ENCODE measurements at regions not wholly inside any gene's neighbourhood (a gene's known extent, or its start where the extent isn't known, plus 50 kb on each side); places are given as distances from the start of the nearest gene placed in this dataset.
"Not testable (repeated sequence)": the region's sequence is repeated elsewhere in the genome, so short reads cannot be mapped to it uniquely, and the experiment has no call there.

DNA sequence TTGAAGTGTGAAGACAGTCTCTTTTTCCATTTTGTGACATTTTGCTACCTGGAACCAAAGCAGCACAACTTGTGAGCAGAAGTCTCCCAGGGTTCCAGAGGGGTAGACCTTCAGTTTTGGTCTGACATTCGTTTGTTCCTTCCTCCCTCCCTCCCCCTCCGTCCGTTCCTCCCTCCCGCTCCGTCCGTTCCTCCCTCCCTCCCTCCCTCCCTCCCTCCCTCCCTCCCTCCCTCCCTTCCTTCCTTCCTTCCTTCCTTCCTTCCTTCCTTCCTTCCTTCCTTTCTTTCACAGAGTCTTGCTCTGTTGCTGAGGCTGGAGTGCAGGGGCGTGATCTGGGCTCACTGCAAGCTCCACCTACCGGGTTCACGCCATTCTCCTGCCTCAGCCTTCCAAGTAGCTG, 131.2 kb upstream of the MALRD1 start:
- H3K9me3 Mint-ChIP-seq; H3K36me3 Mint-ChIP-seq (ENCODE audit: low read depth); DNase-seq; H3K27ac Mint-ChIP-seq; H3K27me3 Mint-ChIP-seq; H3K4me1 Mint-ChIP-seq; H3K4me3 Mint-ChIP-seq; CTCF ChIA-PET: not testable (repeated sequence)
- POLR2A ChIA-PET: interaction anchor here (0.7 kb wide), 1 partner anchor 891 kb away, joined by 4 read pairs; no protein-coding TSS in a partner anchor

DNA sequence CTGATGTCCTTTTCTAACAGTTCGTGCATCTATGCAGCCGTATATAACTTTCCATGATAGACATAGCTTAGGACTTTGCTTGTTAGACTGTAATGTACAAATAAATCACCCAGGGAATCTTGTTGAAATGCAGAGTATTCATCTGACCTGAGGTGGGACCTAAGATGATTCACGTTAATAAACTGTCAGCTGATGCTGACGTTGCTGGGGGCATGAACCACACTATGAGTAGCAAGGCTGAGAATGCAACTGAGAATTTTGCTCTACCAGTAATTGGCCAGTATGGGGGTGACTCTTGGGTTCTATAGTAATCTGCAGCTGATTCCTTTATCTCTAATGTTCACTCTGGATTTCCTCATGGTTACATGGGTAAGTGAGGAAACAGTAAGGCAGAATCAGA, 130.1 kb upstream of the MALRD1 start:
- no peaks in the 10 kb centered on the region for H3K36me3 Mint-ChIP-seq (ENCODE audit: low read depth)
- no peak for DNase-seq
- POLR2A ChIA-PET: no interaction called here
- no peaks in the 10 kb centered on the region for H3K27me3 Mint-ChIP-seq
- no peak overlapping the region for H3K27ac Mint-ChIP-seq
- H3K4me1 Mint-ChIP-seq: no peaks in the 10 kb centered on the region
- no peak overlapping the region for H3K4me3 Mint-ChIP-seq
- CTCF ChIA-PET: no interaction called here
- peaks cover 4% of the 10 kb centered on the region for H3K9me3 Mint-ChIP-seq

DNA sequence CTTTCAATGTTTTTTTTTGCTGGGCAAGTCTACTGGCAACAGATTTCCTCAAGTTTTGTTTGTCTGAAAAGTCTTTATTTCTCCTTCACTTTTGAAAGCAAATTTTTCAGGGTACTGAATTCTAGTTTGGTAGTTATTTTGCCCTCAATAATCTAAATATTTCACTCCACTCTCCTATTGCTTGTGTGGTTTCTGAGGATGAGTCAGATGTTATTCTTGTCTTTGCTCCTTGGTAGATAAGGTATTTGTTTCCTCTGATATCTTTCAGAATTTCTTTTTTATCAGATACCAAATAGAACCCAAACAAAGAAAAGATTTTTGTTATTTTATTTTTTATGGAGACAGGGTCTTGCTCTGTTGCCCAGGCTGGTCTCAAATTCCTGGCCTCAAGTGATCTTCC, 99.2 kb upstream of the MALRD1 start:
- no peaks in the 10 kb centered on the region for H3K27me3 Mint-ChIP-seq
- H3K27ac Mint-ChIP-seq: no peak overlapping the region
- H3K9me3 Mint-ChIP-seq: peaks cover 4% of the 10 kb centered on the region
- H3K4me1 Mint-ChIP-seq: no peaks in the 10 kb centered on the region
- no peak overlapping the region for H3K4me3 Mint-ChIP-seq
- DNase-seq: no peak
- no peaks in the 10 kb centered on the region for H3K36me3 Mint-ChIP-seq (ENCODE audit: low read depth)
- POLR2A ChIA-PET: no interaction called here
- CTCF ChIA-PET: no interaction called here

DNA sequence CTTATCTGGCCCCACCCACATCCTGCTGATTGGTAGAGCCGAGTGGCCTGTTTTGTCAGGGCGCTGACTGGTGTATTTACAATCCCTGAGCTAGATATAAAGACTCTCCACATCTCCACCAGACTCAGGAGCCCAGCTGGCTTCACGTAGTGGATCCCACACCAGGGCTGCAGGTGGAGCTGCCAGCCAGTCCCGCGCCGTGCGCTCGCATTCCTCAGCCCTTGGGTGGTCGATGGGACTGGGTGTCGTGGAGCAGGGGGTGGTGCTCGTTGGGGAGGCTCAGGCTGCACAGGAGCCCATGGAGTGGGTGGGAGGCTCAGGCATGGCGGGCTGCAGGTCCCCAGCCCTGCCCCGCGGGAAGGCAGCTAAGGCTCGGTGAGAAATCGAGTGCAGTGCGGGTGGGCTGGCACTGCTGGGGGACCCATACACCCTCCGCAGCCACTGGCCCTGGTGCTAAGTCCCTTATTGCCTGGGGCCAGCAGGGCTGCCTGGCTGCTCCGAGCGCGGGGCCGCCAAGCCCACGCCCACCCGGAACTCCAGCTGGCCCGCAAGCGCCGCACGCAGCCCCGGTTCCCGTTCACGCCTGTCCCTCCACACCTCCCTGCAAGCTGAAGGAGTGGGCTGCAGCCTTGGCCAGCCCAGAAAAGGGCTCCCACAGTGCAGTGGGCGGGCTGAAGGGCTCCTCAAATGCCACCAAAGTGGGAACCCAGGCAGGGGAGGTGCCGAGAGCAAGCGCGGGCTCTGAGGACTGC, 97.4 kb upstream of the MALRD1 start:
- DNase-seq; CTCF ChIA-PET; H3K4me3 Mint-ChIP-seq; POLR2A ChIA-PET; H3K9me3 Mint-ChIP-seq; H3K36me3 Mint-ChIP-seq (ENCODE audit: low read depth); H3K27me3 Mint-ChIP-seq; H3K4me1 Mint-ChIP-seq; H3K27ac Mint-ChIP-seq: not testable (repeated sequence)

DNA sequence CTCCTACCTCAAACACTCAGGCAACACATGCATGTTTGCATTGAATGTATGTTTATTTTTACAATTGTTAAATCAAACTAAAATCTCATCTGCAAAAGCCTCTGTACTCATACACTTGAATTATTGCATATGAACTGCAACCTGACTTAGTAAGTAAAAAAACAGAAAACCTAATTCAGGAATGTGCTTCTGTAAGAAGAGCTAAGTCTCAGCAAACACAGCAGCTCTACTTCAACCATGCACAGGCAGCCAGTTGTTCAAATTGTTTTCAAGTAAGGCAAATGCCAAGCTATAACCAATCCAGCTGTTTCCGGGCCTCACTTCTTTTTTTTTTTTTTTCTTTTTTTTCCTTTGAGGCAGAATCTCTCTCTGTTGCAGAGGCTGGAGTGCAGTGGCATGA, 93.5 kb upstream of the MALRD1 start:
- DNase-seq: no peak
- Mint-ChIP-seq H3K27ac (no peak overlapping the region), H3K9me3 (no peaks in the 10 kb centered on the region), H3K4me1 (no peaks in the 10 kb centered on the region), H3K27me3 (no peaks in the 10 kb centered on the region), H3K4me3 (no peak overlapping the region), H3K36me3 (ENCODE audit: low read depth) (no peaks in the 10 kb centered on the region)
- POLR2A ChIA-PET: interaction anchor here (0.5 kb wide), 1 partner anchor 538 kb away, joined by 7 read pairs; no protein-coding TSS in a partner anchor
- CTCF ChIA-PET: no interaction called here

DNA sequence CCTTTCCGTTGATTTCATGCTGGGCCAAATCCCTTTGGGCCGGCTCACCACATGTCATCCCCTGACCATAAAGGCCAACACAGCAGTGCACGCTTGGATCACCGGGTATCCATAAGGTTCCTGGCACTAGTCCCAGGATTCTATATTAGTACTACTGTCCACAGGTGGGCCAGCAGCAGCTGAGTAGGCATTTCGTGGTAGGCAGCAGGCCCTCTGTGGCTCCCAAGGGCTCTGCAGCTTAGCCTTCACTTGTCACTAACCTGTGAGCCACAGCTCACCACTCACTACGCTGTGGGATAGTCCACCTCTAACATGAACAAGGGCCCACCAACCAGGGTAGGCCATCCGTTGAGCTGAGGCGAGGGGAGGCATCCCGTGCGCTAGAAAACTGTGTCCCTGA, 89.2 kb upstream of the MALRD1 start:
- ChIA-PET POLR2A (no interaction called here), CTCF (no interaction called here)
- no peaks in the 10 kb centered on the region for H3K36me3 Mint-ChIP-seq (ENCODE audit: low read depth)
- DNase-seq: no peak
- H3K27me3 Mint-ChIP-seq: no peaks in the 10 kb centered on the region
- H3K27ac Mint-ChIP-seq: no peak overlapping the region
- no peaks in the 10 kb centered on the region for H3K4me1 Mint-ChIP-seq
- H3K9me3 Mint-ChIP-seq: peaks cover 4% of the 10 kb centered on the region
- H3K4me3 Mint-ChIP-seq: no peak overlapping the region

DNA sequence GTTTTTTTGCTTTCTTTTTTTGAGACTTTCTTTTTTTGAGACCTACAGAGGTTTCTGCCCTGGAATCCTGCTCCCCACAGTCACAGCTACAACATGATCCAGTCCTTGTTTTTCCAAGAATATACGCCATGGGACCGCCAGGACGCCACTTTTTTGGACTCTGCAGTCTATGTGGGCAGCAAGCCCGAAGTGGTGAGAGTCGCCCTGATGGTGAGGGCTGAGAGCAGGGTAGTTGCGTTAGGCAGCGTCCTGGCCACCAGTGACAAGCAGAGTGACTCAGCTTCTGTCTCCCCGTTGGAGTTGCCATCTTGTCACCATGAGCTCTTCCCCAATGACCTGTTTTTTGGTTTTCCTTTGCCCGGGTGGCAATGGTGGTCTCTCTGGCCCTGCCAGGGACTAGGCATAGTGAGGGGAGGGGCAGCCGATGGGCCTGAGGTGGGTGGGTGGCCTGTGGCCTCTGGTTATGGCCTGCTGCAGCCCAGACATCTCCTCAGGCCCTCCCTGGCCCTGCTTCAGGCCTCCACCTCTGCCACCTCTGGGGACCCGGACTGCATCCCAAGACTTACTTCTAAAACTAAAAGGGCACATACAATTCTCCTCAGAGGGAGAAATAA, 88.0 kb upstream of the MALRD1 start:
- H3K36me3 Mint-ChIP-seq (ENCODE audit: low read depth): no peaks in the 10 kb centered on the region
- no peak overlapping the region for H3K27ac Mint-ChIP-seq
- H3K9me3 Mint-ChIP-seq: peaks cover 4% of the 10 kb centered on the region
- no peaks in the 10 kb centered on the region for H3K4me1 Mint-ChIP-seq
- ChIA-PET POLR2A (no interaction called here), CTCF (no interaction called here)
- H3K4me3 Mint-ChIP-seq: no peak overlapping the region
- DNase-seq: no peak
- no peaks in the 10 kb centered on the region for H3K27me3 Mint-ChIP-seq

DNA sequence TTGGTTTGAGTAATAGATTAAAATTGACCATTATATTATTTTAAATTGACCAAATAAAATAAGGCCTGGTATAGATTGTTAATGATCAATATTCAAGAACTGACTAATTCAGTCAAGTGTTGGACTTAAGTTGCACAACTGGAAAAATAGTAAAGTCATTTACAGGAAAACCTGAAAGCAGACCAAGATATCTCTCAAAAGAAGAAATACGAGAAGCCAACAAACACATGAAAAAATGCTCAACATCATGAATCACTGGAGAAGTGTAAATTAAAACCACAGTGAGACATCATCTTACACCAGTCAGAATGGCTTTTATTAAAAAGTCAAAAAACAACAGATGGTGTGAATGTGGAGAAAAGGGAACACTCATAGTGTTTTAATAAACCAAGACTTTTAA, 80.4 kb upstream of the MALRD1 start:
- DNase-seq: no peak
- no peaks in the 10 kb centered on the region for H3K4me1 Mint-ChIP-seq

DNA sequence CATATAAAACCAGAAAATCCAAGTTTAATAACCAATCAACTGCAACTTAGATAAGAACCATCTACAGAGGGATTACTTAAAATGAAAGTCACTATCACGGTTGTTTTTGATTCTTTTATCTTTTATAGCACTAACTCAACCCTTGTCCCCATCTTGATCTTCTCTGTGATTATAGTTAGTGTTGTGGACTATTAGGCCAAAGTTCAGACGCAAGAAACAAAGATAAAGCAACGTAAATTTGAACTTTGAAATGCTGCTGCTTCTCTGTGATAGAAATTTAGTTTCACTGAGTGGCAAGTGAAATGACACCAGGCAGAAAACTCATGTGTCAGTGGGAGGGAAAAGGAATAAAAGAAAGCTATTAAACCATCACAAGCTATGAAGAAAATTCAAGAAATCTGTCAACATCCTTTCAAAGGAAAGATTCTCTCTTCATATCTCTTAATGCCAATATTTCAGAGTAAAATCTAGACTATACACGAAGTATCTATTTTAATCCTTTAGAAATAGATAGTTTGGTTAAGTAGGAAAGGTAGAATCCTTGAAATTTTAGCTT, 71.8 kb upstream of the MALRD1 start:
- Mint-ChIP-seq H3K9me3 (peaks cover 4% of the 10 kb centered on the region), H3K4me1 (no peaks in the 10 kb centered on the region), H3K36me3 (ENCODE audit: low read depth) (no peaks in the 10 kb centered on the region), H3K4me3 (no peak overlapping the region), H3K27ac (no peak overlapping the region), H3K27me3 (no peaks in the 10 kb centered on the region)
- POLR2A ChIA-PET: no interaction called here
- CTCF ChIA-PET: no interaction called here
- DNase-seq: no peak

More for the DNA sequence above, 80.4 kb upstream of the MALRD1 start:
- no peak overlapping the region for H3K27ac Mint-ChIP-seq
- no peaks in the 10 kb centered on the region for H3K27me3 Mint-ChIP-seq
- H3K36me3 Mint-ChIP-seq (ENCODE audit: low read depth): no peaks in the 10 kb centered on the region
- H3K9me3 Mint-ChIP-seq: peaks cover 11% of the 10 kb centered on the region
- CTCF ChIA-PET: no interaction called here
- no peak overlapping the region for H3K4me3 Mint-ChIP-seq
- POLR2A ChIA-PET: no interaction called here

DNA sequence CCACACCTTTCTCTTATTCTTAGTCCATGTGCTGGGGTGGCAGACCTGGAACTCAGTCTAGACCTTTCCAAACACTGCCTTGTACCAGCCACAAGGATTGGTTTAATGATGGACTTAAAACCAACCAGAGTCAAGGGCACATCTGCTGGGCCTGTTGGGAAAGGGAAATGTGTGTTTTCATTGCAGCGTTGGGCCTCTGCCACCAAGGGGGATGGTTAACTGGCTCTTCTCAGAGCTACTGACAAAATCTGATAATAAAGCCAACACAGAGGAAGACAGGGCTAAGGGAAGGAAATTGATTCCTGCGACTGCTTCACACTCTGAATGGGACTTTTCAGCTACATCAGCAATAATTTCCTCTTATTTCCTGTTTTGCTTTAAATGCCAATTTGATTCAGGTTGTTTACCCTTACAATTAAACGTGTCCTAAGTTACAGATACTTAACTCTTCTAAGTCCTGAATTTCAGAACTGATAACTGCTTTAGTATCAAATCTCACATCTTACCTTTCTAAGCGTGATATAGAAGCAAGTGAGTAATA, 68.4 kb upstream of the MALRD1 start:
- Mint-ChIP-seq H3K4me3 (no peak overlapping the region), H3K27ac (no peak overlapping the region), H3K4me1 (no peaks in the 10 kb centered on the region), H3K27me3 (no peaks in the 10 kb centered on the region), H3K9me3 (no peaks in the 10 kb centered on the region), H3K36me3 (ENCODE audit: low read depth) (no peaks in the 10 kb centered on the region)
- ChIA-PET POLR2A (no interaction called here), CTCF (no interaction called here)
- DNase-seq: no peak

DNA sequence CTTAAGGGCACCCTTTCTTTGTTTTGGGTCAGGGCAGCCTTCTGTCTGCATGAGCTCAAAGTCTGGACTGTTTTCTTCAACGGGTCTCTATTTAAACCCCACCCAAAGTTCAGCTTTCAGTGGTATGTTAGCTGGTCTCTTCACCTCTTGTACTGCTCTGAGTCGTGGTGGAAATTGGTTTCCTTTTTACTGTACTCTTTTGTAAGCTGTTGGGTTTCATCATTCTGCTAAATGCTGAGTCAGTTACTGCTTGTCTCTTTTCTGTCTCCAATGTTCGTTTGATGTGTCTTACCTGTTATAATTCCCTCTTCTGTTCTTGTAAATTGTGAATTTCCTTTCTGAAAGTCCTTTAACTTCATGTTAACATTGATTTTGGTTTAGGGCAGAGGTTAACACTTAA, 64.1 kb upstream of the MALRD1 start:
- DNase-seq: no peak
- Mint-ChIP-seq H3K9me3 (peaks cover 14% of the 10 kb centered on the region), H3K4me1 (no peaks in the 10 kb centered on the region), H3K4me3 (no peak overlapping the region), H3K27ac (no peak overlapping the region), H3K36me3 (ENCODE audit: low read depth) (no peaks in the 10 kb centered on the region), H3K27me3 (no peaks in the 10 kb centered on the region)
- ChIA-PET POLR2A (no interaction called here), CTCF (no interaction called here)

DNA sequence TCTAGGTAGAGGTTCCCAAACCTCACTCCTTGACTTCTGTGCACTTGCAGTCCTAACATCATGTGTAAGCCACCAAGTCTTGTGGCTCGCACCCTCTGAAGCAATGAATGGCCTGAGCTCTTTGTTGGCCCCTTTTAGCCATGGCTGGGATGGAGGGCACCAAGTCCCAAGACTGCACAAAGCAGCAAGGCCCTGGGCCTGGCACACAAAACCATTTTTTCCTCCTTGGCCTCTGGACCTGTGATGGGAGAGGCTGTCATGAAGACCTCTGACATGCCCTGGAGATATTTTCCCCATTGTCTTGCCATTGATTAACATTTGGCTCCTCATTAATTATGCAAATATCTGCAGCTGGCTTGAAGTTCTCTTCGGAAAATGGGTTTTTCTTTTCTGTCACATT, 60.3 kb upstream of the MALRD1 start:
- ChIA-PET CTCF (interaction anchor here (0.6 kb wide), 1 partner anchor 30 kb away, joined by 4 read pairs; no protein-coding TSS in a partner anchor), POLR2A (no interaction called here)
- no peak overlapping the region for H3K4me3 Mint-ChIP-seq
- no peak for DNase-seq
- no peak overlapping the region for H3K27ac Mint-ChIP-seq
- no peaks in the 10 kb centered on the region for H3K36me3 Mint-ChIP-seq (ENCODE audit: low read depth)
- H3K27me3 Mint-ChIP-seq: no peaks in the 10 kb centered on the region
- H3K9me3 Mint-ChIP-seq: peaks cover 16% of the 10 kb centered on the region
- H3K4me1 Mint-ChIP-seq: no peaks in the 10 kb centered on the region
